WTC11 (cell line): ENCODE measurements at regions not wholly inside any gene's neighbourhood (a gene's known extent, or its start where the extent isn't known, plus 50 kb on each side); places are given as distances from the start of the nearest gene placed in this dataset.

Experiments used
- ATF3 ChIP-seq: sonication (generic); formaldehyde crosslinking; conservative IDR thresholded peaks from 2 replicates; pipeline ENCODE4 v1.8.1; 2022; ENCODE audit warnings: mild to moderate bottlenecking, missing genetic modification reagents
- E2F5 ChIP-seq: sonication (generic); formaldehyde crosslinking; IDR thresholded peaks from 2 replicates; pipeline ENCODE4 v1.8.1; 2022; ENCODE audit warnings: mild to moderate bottlenecking, moderate library complexity, missing genetic modification reagents
- ESRRA ChIP-seq: sonication (generic); formaldehyde crosslinking; IDR thresholded peaks from 2 replicates; pipeline ENCODE4 v1.8.1; 2022; ENCODE audit warnings: mild to moderate bottlenecking, missing genetic modification reagents, borderline replicate concordance
- SMAD4 ChIP-seq: sonication (generic); formaldehyde crosslinking; IDR thresholded peaks from 2 replicates; pipeline ENCODE4 v1.8.0; 2022; ENCODE audit warnings: mild to moderate bottlenecking, missing genetic modification reagents
- ZNF423 ChIP-seq: fragments of 250-450 bp; sonication (Bioruptor Pico); IDR thresholded peaks from 2 replicates; pipeline ENCODE4 v2.1.2; 2022; ENCODE audit warnings: mild to moderate bottlenecking, moderate library complexity
- TF ChIP-seq, protein P1 (sequence below): fragments of 200-600 bp; IDR thresholded peaks from 2 replicates; pipeline ENCODE4 v1.8.0; 2022; ENCODE audit warnings: antibody characterized with exemption
- TF ChIP-seq, protein P2 (sequence below): sonication (generic); formaldehyde crosslinking; IDR thresholded peaks from 2 replicates; pipeline ENCODE4 v1.8.0; 2022; ENCODE audit warnings: mild to moderate bottlenecking, missing genetic modification reagents
- TF ChIP-seq, protein P3 (sequence below): sonication (generic); formaldehyde crosslinking; IDR thresholded peaks from 2 replicates; pipeline ENCODE4 v1.8.0; 2022; ENCODE audit warnings: mild to moderate bottlenecking, missing genetic modification reagents
- TF ChIP-seq, protein P4 (sequence below): sonication (generic); formaldehyde crosslinking; IDR thresholded peaks from 2 replicates; pipeline ENCODE4 v1.8.1; 2023; ENCODE audit warnings: mild to moderate bottlenecking, missing genetic modification reagents, borderline replicate concordance

DNA sequence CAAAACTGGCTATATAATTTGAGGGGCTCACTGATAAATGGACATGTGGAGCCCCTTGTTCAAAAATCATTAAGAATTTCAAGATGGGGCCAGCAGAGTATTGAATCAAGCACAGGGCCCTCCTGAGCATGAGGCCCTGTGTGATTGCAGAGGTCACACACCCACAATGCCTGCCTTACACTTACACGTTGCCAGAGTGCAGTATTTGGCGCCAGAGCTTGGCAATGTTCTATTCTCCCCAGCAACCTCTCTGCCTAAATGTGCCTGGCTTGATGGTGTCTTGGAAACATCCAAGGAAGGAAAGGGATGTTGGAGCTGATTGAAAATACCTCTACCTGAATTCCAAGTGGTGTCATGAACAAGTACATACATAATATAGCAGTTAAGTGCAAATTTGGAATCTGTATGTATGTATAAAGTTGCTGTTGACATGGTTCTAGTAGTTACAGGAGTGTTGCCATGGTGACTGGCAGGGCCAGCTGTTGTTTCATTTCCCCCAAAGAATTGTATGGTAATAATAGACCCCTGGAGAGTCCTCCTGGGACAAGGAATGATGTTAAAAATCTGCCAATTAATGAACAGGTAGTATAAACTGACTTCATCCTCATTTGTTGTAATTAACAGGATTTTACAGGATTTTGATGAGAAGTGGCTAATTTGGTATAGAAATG, 205.7 kb upstream of the NAV2 start:
- TF ChIP-seq, protein P1, sequence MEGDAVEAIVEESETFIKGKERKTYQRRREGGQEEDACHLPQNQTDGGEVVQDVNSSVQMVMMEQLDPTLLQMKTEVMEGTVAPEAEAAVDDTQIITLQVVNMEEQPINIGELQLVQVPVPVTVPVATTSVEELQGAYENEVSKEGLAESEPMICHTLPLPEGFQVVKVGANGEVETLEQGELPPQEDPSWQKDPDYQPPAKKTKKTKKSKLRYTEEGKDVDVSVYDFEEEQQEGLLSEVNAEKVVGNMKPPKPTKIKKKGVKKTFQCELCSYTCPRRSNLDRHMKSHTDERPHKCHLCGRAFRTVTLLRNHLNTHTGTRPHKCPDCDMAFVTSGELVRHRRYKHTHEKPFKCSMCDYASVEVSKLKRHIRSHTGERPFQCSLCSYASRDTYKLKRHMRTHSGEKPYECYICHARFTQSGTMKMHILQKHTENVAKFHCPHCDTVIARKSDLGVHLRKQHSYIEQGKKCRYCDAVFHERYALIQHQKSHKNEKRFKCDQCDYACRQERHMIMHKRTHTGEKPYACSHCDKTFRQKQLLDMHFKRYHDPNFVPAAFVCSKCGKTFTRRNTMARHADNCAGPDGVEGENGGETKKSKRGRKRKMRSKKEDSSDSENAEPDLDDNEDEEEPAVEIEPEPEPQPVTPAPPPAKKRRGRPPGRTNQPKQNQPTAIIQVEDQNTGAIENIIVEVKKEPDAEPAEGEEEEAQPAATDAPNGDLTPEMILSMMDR: no peak
- TF ChIP-seq, protein P2, sequence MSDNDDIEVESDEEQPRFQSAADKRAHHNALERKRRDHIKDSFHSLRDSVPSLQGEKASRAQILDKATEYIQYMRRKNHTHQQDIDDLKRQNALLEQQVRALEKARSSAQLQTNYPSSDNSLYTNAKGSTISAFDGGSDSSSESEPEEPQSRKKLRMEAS (CRISPR knock-in tag): no peak
- no peak for TF ChIP-seq ESRRA (CRISPR knock-in tag)
- TF ChIP-seq, protein P3, sequence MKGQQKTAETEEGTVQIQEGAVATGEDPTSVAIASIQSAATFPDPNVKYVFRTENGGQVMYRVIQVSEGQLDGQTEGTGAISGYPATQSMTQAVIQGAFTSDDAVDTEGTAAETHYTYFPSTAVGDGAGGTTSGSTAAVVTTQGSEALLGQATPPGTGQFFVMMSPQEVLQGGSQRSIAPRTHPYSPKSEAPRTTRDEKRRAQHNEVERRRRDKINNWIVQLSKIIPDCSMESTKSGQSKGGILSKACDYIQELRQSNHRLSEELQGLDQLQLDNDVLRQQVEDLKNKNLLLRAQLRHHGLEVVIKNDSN (CRISPR knock-in tag): no peak
- no peak for TF ChIP-seq ZNF423
- no peak for TF ChIP-seq ATF3 (CRISPR knock-in tag)
- TF ChIP-seq SMAD4: no peak
- TF ChIP-seq E2F5 (CRISPR knock-in tag): no peak
- TF ChIP-seq, protein P4, sequence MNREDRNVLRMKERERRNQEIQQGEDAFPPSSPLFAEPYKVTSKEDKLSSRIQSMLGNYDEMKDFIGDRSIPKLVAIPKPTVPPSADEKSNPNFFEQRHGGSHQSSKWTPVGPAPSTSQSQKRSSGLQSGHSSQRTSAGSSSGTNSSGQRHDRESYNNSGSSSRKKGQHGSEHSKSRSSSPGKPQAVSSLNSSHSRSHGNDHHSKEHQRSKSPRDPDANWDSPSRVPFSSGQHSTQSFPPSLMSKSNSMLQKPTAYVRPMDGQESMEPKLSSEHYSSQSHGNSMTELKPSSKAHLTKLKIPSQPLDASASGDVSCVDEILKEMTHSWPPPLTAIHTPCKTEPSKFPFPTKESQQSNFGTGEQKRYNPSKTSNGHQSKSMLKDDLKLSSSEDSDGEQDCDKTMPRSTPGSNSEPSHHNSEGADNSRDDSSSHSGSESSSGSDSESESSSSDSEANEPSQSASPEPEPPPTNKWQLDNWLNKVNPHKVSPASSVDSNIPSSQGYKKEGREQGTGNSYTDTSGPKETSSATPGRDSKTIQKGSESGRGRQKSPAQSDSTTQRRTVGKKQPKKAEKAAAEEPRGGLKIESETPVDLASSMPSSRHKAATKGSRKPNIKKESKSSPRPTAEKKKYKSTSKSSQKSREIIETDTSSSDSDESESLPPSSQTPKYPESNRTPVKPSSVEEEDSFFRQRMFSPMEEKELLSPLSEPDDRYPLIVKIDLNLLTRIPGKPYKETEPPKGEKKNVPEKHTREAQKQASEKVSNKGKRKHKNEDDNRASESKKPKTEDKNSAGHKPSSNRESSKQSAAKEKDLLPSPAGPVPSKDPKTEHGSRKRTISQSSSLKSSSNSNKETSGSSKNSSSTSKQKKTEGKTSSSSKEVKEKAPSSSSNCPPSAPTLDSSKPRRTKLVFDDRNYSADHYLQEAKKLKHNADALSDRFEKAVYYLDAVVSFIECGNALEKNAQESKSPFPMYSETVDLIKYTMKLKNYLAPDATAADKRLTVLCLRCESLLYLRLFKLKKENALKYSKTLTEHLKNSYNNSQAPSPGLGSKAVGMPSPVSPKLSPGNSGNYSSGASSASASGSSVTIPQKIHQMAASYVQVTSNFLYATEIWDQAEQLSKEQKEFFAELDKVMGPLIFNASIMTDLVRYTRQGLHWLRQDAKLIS (CRISPR knock-in tag): no peak
